Right ventricle myocardium superior (tissue), 1 donor: ENCODE measurements at regions not wholly inside any gene's neighbourhood (a gene's known extent, or its start where the extent isn't known, plus 50 kb on each side); places are given as distances from the start of the nearest gene placed in this dataset.
"Not testable (repeated sequence)": the region's sequence is repeated elsewhere in the genome, so short reads cannot be mapped to it uniquely, and the experiment has no call there.

Source experiments
- ATAC-seq: fragments of 200-7000 bp; cut with Tn5 transposase; one replicate; pipeline ENCODE4 v1.9.1; 2020; ENCODE audit warnings: mild to moderate bottlenecking; ENCODE audit not compliant: poor library complexity
- DNase-seq: peaks from one replicate; pipeline ENCODE4 v3.0.0-alpha.2; 2020
- intact Hi-C: fragments of 100-400 bp; cut with DNase I; formaldehyde crosslinking; loops from one replicate; pipeline ENCODE4 v1.11.2; 2022
- donor health status: DM: no; HTN: yes; CAD: no; lungs with severe emphysema.

- intact Hi-C loops, ATAC-seq, DNase-seq: not testable (repeated sequence)
These were observed 1057.7 kb downstream of the HACE1 start for GRCh38 chr6:103801901-103802479.

- intact Hi-C loops = no loop called here
- DNase-seq = no peak
- ATAC-seq = no peak
These were observed 1059.6 kb downstream of the HACE1 start for GRCh38 chr6:103799971-103800670.

GRCh38 chr6:103798166-103798565, 1061.6 kb downstream of the HACE1 start:
- intact Hi-C loops = no loop called here
- DNase-seq = no peak
- ATAC-seq = no peak

- intact Hi-C loops = no loop called here
- no peak for ATAC-seq
- no peak for DNase-seq
These were observed 1062.0 kb downstream of the HACE1 start for GRCh38 chr6:103797738-103798137.

- ATAC-seq (no peak), DNase-seq (no peak)
- intact Hi-C loops = no loop called here
These were observed 1068.3 kb downstream of the HACE1 start for GRCh38 chr6:103791458-103791857.

- intact Hi-C loops = no loop called here
- ATAC-seq (no peak), DNase-seq (no peak)
These were observed 1075.6 kb downstream of the HACE1 start for GRCh38 chr6:103784117-103784516.

- intact Hi-C loops = no loop called here
- DNase-seq = no peak
These were observed 1076.4 kb downstream of the HACE1 start for GRCh38 chr6:103783329-103783728.

GRCh38 chr6:103769431-103769830, 1090.3 kb downstream of the HACE1 start:
- ATAC-seq = no peak
- intact Hi-C loops = no loop called here
- no peak for DNase-seq

More at GRCh38 chr6:103783329-103783728, 1076.4 kb downstream of the HACE1 start:
- no peak for ATAC-seq

GRCh38 chr6:103750603-103751002, 1109.1 kb downstream of the HACE1 start:
- ATAC-seq (no peak), DNase-seq (no peak)
- intact Hi-C loops = no loop called here

GRCh38 chr6:103734016-103734415, 1125.7 kb downstream of the HACE1 start:
- no peak for ATAC-seq
- intact Hi-C loops = no loop called here

GRCh38 chr6:103729658-103730057, 1130.1 kb downstream of the HACE1 start:
- no peak for ATAC-seq
- no peak for DNase-seq
- intact Hi-C loops = no loop called here

More at GRCh38 chr6:103734016-103734415, 1125.7 kb downstream of the HACE1 start:
- no peak for DNase-seq

- DNase-seq (no peak), ATAC-seq (no peak)
- intact Hi-C loops = no loop called here
These were observed 1136.0 kb downstream of the HACE1 start for GRCh38 chr6:103723438-103724322.

- DNase-seq (no peak), ATAC-seq (no peak)
- intact Hi-C loops = no loop called here
These were observed 1137.0 kb downstream of the HACE1 start for GRCh38 chr6:103722683-103723082.

GRCh38 chr6:103721923-103722322, 1137.8 kb downstream of the HACE1 start:
- intact Hi-C loops = no loop called here
- no peak for ATAC-seq

GRCh38 chr6:103720393-103720792, 1139.3 kb downstream of the HACE1 start:
- DNase-seq (no peak), ATAC-seq (no peak)
- intact Hi-C loops = no loop called here

More at GRCh38 chr6:103721923-103722322, 1137.8 kb downstream of the HACE1 start:
- no peak for DNase-seq

- intact Hi-C loops = no loop called here
- ATAC-seq = no peak
- no peak for DNase-seq
These were observed 1140.2 kb downstream of the HACE1 start for GRCh38 chr6:103719545-103719944.

GRCh38 chr6:103715269-103715668, 1144.5 kb downstream of the HACE1 start:
- no peak for DNase-seq

GRCh38 chr6:103709236-103709635, 1150.5 kb downstream of the HACE1 start:
- intact Hi-C loops, ATAC-seq, DNase-seq: not testable (repeated sequence)

More at GRCh38 chr6:103715269-103715668, 1144.5 kb downstream of the HACE1 start:
- intact Hi-C loops = no loop called here
- ATAC-seq = no peak

GRCh38 chr6:103707596-103708325, 1152.0 kb downstream of the HACE1 start:
- no peak for ATAC-seq
- DNase-seq = no peak
- intact Hi-C loops = no loop called here
